HG03575 (cell line): ENCODE measurements at regions not wholly inside any gene's neighbourhood (a gene's known extent, or its start where the extent isn't known, plus 50 kb on each side); places are given as distances from the start of the nearest gene placed in this dataset.
"Not testable (repeated sequence)": the region's sequence is repeated elsewhere in the genome, so short reads cannot be mapped to it uniquely, and the experiment has no call there.

Source experiments
- ATAC-seq: cut with Tn5 transposase; IDR thresholded peaks from one replicate; pipeline ENCODE4 v1.9.1; 2021; ENCODE audit not compliant: unreplicated experiment, insufficient number of reproducible peaks, low FRiP score; ENCODE audit errors: extremely low read depth

DNA sequence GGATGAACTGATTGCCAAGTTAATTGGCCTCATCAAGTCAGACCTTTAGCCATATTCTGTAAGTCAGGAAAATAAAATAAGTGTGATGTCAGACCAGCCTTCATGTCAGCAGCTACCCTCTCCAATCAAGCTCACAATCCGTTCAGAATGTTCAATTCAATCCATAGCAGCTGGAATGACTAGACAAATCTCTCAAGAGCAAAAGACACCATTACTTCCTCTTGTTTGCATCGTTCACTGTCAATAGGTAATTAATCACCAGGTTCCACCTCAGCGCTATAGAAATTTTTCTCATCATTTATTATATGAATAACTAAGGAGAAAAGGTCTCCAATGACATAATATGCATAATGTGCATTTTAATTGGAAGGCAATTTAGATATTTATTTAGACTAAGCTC lies 321.0 kb upstream of the GRIA3 start:
- no peak for ATAC-seq

- ATAC-seq = no peak
Observed at GRCh38 chrX:122866532-122866931, 317.5 kb upstream of the GRIA3 start.

DNA sequence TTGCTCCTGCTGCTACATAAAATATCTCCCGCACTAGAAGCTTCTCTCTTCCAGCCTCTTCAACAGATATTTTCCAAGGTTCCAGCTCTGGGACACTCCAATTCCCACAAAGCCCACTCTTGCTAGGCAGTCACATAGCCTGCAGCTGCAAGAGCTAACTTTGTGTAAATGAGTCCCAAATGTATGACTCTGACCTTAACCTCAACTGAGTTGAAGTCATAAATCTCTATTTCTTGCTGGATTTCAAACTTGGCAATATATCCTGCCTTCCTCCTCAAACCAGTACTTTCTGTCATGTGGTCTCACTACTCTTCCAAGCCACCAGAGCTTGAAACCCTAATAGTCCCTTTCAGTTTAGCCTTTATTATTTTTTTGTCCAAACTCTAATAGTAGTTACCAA lies 315.4 kb upstream of the GRIA3 start:
- no peak for ATAC-seq

GRCh38 chrX:122869171-122869570 lies 314.9 kb upstream of the GRIA3 start:
- ATAC-seq = no peak

GRCh38 chrX:122878269-122878668 lies 305.8 kb upstream of the GRIA3 start:
- no peak for ATAC-seq

GRCh38 chrX:122880952-122881351 lies 303.1 kb upstream of the GRIA3 start:
- no peak for ATAC-seq

DNA sequence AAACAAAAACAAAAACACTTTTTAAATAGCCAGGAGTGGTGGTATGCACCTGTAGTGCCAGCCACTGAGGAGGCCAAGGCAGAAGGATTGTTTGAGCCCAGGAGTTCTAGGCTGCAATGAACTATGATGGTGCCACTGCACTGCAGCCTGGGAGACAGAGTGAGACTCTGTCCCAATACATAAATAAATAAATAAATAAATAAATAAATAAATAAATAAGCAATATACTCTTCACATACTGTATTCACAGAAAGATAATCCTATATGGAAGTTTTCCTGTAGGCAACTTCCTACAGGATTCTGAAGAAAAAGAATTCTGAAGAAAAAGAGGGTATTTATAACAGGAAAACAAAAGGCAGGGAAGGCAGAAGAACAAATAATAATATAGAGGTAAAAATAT lies 293.3 kb upstream of the GRIA3 start:
- no peak for ATAC-seq

- ATAC-seq = no peak
Observed at GRCh38 chrX:122906726-122907125, 277.4 kb upstream of the GRIA3 start.

GRCh38 chrX:122907375-122907774 lies 276.7 kb upstream of the GRIA3 start:
- ATAC-seq = no peak

DNA sequence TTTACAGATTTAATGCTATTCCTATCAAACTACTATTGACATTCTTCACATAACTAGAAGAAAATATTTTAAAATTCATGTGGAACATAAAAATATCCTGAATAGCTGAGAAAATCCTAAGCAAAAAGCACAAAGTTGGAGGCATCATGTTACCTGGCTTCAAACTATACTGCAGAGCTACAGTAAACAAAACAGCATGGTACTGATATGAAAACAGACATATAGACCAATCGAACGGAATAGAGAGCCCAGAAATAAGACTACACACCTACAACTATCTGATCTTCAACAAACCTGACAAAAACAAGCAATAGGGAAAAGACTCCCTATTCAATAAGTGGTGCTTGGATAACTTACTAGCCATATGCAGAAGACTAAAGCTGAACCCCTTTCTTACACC lies 273.4 kb upstream of the GRIA3 start:
- no peak for ATAC-seq

- no peak for ATAC-seq
Observed at GRCh38 chrX:122913134-122913533, 270.9 kb upstream of the GRIA3 start.

GRCh38 chrX:122913764-122914163 lies 270.3 kb upstream of the GRIA3 start:
- ATAC-seq = no peak

- ATAC-seq = no peak
Observed at GRCh38 chrX:122914256-122914655, 269.8 kb upstream of the GRIA3 start.

DNA sequence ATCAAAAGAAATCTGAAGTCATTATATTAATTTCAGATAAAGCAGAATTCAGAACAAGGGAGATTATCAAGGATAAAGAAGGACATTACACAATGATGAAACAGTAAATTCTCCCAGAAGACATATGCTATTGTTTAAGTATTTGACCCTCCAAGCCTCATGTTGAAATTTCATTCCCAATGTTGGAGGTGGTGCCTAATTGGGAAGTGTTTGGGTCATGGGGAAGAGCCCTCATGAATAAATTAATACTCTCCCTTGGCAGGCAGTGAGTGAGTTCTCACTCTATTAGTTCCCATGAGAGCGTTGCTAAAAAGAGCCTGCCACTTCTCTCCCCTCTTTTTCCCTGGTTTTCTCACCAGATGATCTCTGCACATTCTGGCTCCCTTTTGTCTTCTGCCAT lies 249.9 kb upstream of the GRIA3 start:
- no peak for ATAC-seq

DNA sequence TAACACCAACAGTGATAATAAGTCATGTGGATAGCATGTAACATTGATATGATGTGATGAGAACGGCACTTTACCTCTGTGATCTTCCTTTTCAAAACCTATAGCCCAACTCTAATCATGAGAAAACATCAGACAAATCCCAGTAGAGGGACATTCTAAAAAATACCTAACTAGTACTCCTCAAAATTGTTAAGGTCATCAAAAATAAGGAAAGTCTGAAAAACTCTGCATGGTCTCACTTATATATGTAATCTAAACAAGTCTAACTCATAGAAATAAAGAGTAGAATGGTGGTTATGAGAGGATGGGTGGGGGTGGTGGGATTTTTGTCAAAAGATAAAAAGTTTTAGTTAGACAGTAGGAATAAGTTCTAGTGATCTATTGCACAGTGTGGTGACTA lies 243.9 kb upstream of the GRIA3 start:
- no peak for ATAC-seq

DNA sequence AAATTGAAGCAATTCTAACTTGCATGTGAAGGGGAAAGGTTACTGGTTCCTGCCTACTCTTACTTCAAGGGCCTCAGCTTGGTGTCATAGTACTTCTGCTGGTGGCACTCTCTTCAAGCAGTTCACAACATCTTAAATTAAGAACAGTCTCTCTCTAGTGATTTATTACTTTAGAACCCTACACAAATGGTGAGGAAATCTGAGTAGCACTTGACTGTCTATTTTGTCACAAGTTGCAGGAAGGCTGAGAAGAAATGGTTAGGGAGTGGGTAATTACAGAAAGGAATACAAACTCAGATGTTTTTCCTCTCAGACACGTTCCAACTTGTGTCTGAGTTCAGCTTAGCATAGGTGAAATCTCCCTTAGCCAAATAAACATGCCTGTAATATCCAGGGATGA lies 242.3 kb upstream of the GRIA3 start:
- ATAC-seq = no peak

- no peak for ATAC-seq
Observed at GRCh38 chrX:122943918-122944317, 240.2 kb upstream of the GRIA3 start.

- no peak for ATAC-seq
Observed at GRCh38 chrX:122945328-122945727, 238.8 kb upstream of the GRIA3 start.

- no peak for ATAC-seq
Observed at GRCh38 chrX:122972604-122973003, 211.5 kb upstream of the GRIA3 start.

GRCh38 chrX:122982521-122982920 lies 201.6 kb upstream of the GRIA3 start:
- ATAC-seq = no peak

GRCh38 chrX:123002844-123003243 lies 181.2 kb upstream of the GRIA3 start:
- not testable (repeated sequence) for ATAC-seq

DNA sequence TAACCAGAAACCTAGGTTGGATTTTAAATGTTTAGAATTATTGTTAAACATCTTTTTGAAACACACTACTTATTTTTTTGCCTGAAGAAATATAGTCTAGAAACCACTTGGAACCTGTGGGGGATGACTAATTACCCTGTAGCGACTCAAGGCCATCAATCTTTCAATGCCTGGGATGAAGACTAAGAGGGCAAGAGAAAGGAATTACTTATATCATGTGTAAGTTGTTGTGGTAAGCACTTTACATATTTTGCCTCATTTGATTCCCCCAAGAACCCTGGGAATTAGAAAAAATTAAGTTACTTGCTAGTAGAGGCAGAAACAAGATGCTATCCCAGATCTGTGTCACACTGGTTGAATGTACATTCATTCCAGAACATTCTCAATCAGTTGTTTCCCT lies 170.9 kb upstream of the GRIA3 start:
- no peak for ATAC-seq
